SK-N-SH (cell line): ENCODE measurements at regions not wholly inside any gene's neighbourhood (a gene's known extent, or its start where the extent isn't known, plus 50 kb on each side); places are given as distances from the start of the nearest gene placed in this dataset.

Experiments used
- CTCF ChIA-PET: fragments of 300-600, 350-600 bp; formaldehyde crosslinking; extraction: SDS; loops from one replicate; lab custom pipeline; 2021; lab: Yijun Ruan, JAX
- POLR2A ChIA-PET: fragments of 350-600 bp; sonication (Branson Sonifier 250); formaldehyde crosslinking; extraction: SDS; loops from one replicate; lab custom pipeline; 2020; ENCODE audit warnings: antibody characterized with exemption, inconsistent platforms; lab: Yijun Ruan, JAX
- DNase-seq: peaks from one replicate; pipeline ENCODE4 v3.0.0; 2012
- H2AFZ ChIP-seq: fragments of 200-600 bp; sonication (generic); 2 replicates; pipeline ENCODE4 v1.8.1; 2016; ENCODE audit warnings: antibody characterized with exemption, mild to moderate bottlenecking, low read depth
- H3F3A ChIP-seq: fragments of 200-600 bp; sonication (generic); replicated peaks from 2 replicates; pipeline ENCODE3; 2016; ENCODE audit warnings: antibody characterized with exemption, mild to moderate bottlenecking; ENCODE audit not compliant: insufficient read depth
- H3K27ac ChIP-seq, 2 experiments: fragments of 200-500 bp in 1 of 2; fragments of 200-600 bp in 1 of 2; sonication (Bioruptor generic) in 1 of 2; sonication (generic), shearing (Covaris generic) in 1 of 2; 2 replicates each; pipeline versions ENCODE4 v1.5.1 to v1.6.1; 2014 to 2016; ENCODE audit warnings: low read depth in 2 of 2, inconsistent platforms in 1 of 2, low read length in 1 of 2, mild to moderate bottlenecking in 1 of 2, mixed read lengths in 1 of 2
- H3K27me3 ChIP-seq: fragments of 200-600 bp; sonication (generic), shearing (Covaris generic); 2 replicates; pipeline ENCODE4 v1.6.1; 2016; ENCODE audit warnings: mixed run types; ENCODE audit not compliant: insufficient read depth
- H3K36me3 ChIP-seq, 2 experiments: fragments of 200-500 bp in 1 of 2; fragments of 200-600 bp in 1 of 2; sonication (Bioruptor generic) in 1 of 2; sonication (generic) in 1 of 2; replicated peaks in 1 of 2; 2 replicates each; pipeline versions ENCODE3 to v1.5.1; 2014 to 2016; ENCODE audit warnings: low read length in 1 of 2, mild to moderate bottlenecking in 1 of 2; ENCODE audit not compliant: insufficient read depth in 2 of 2, control insufficient read depth in 1 of 2
- H3K4me1 ChIP-seq, 2 experiments: fragments of 200-500 bp in 1 of 2; fragments of 200-600 bp in 1 of 2; sonication (Bioruptor generic) in 1 of 2; sonication (generic), shearing (Covaris generic) in 1 of 2; 2 replicates each; pipeline versions ENCODE4 v1.5.1 to v1.6.1; 2014 to 2016; ENCODE audit warnings: low read depth in 1 of 2, low read length in 1 of 2, mixed run types in 1 of 2; ENCODE audit not compliant: insufficient read depth in 2 of 2, control insufficient read depth in 1 of 2
- H3K4me2 ChIP-seq: fragments of 200-600 bp; sonication (generic), shearing (Covaris generic); 2 replicates; pipeline ENCODE4 v1.6.1; 2017; ENCODE audit warnings: mixed run types
- H3K4me3 ChIP-seq, 2 experiments: fragments of 200-500 bp in 1 of 2; fragments of 200-600 bp in 1 of 2; sonication (Bioruptor generic) in 1 of 2; sonication (generic), shearing (Covaris generic) in 1 of 2; 2 replicates each; pipeline versions ENCODE4 v1.5.1 to v1.8.1; 2014 to 2016; ENCODE audit warnings: low read depth in 2 of 2, inconsistent platforms in 1 of 2, low read length in 1 of 2, mild to moderate bottlenecking in 1 of 2, mixed read lengths in 1 of 2, moderate library complexity in 1 of 2
- H3K79me2 ChIP-seq: fragments of 200-600 bp; sonication (generic); 2 replicates; pipeline ENCODE4 v1.8.1; 2017; ENCODE audit warnings: mild to moderate bottlenecking; ENCODE audit not compliant: insufficient read depth
- H3K9ac ChIP-seq: fragments of 200-600 bp; sonication (generic); 2 replicates; pipeline ENCODE4 v1.6.1; 2017; ENCODE audit warnings: mixed run types
- H3K9me2 ChIP-seq: fragments of 200-600 bp; sonication (generic); 2 replicates; pipeline ENCODE4 v1.6.1; 2017; ENCODE audit warnings: mixed run types
- H3K9me3 ChIP-seq: fragments of 200-600 bp; sonication (generic); 2 replicates; pipeline ENCODE4 v1.6.1; 2017; ENCODE audit warnings: mixed run types, mild to moderate bottlenecking, moderate library complexity
- H4K20me1 ChIP-seq: fragments of 200-600 bp; sonication (generic); 2 replicates; pipeline ENCODE4 v1.6.1; 2017; ENCODE audit warnings: mild to moderate bottlenecking, mixed run types; ENCODE audit not compliant: insufficient read depth
- CTCF ChIP-seq: fragments of 200-600 bp; sonication (generic); IDR thresholded peaks from 2 replicates; pipeline ENCODE4 v1.6.1; 2017; ENCODE audit warnings: antibody characterized with exemption, mild to moderate bottlenecking, moderate library complexity
- FOSL2 ChIP-seq: IDR thresholded peaks from 2 replicates; pipeline ENCODE4 v1.4.0; 2012; ENCODE audit warnings: low read depth, mild to moderate bottlenecking, moderate library complexity, borderline replicate concordance
- GABPA ChIP-seq: IDR thresholded peaks from 2 replicates; pipeline ENCODE4 v1.4.0; 2012; ENCODE audit warnings: low read depth, mild to moderate bottlenecking
- GATA2 ChIP-seq: sonication (generic); formaldehyde crosslinking; IDR thresholded peaks from 2 replicates; pipeline ENCODE4 v1.5.0; 2020; ENCODE audit warnings: mild to moderate bottlenecking, missing genetic modification reagents
- MEF2A ChIP-seq: IDR thresholded peaks from 2 replicates; pipeline ENCODE4 v1.4.0; 2012; ENCODE audit warnings: low read depth, borderline replicate concordance
- NFIC ChIP-seq: IDR thresholded peaks from 2 replicates; pipeline ENCODE4 v1.4.0; 2012; ENCODE audit warnings: borderline replicate concordance
- RAD21 ChIP-seq: IDR thresholded peaks from 2 replicates; pipeline ENCODE4 v1.6.1; 2012; ENCODE audit warnings: mild to moderate bottlenecking, low read length
- SMC3 ChIP-seq: IDR thresholded peaks from 2 replicates; pipeline ENCODE4 v1.6.1; 2012; ENCODE audit warnings: low read depth, low read length, improper control_type of control experiment
- TCF12 ChIP-seq: IDR thresholded peaks from 2 replicates; pipeline ENCODE4 v1.4.0; 2012
- TEAD4 ChIP-seq: IDR thresholded peaks from 2 replicates; pipeline ENCODE4 v1.4.0; 2012; ENCODE audit warnings: mild to moderate bottlenecking, borderline replicate concordance; ENCODE audit not compliant: insufficient read depth
- YY1 ChIP-seq: IDR thresholded peaks from 2 replicates; pipeline ENCODE4 v1.4.0; 2012; ENCODE audit warnings: low read depth, mild to moderate bottlenecking
- ZBTB33 ChIP-seq: IDR thresholded peaks from 2 replicates; pipeline ENCODE4 v1.4.0; 2012; ENCODE audit warnings: low read depth, borderline replicate concordance
- WGBS: methylation state at CpG from one replicate; pipeline ENCODE4 v1.1.6; 2017; ENCODE audit warnings: low lambda C conversion rate; 5-methylcytosine and 5-hydroxymethylcytosine counted together
- TF ChIP-seq, protein P1 (sequence below): IDR thresholded peaks from 2 replicates; pipeline ENCODE4 v1.4.0; 2012; ENCODE audit warnings: low read depth, borderline replicate concordance

DNA sequence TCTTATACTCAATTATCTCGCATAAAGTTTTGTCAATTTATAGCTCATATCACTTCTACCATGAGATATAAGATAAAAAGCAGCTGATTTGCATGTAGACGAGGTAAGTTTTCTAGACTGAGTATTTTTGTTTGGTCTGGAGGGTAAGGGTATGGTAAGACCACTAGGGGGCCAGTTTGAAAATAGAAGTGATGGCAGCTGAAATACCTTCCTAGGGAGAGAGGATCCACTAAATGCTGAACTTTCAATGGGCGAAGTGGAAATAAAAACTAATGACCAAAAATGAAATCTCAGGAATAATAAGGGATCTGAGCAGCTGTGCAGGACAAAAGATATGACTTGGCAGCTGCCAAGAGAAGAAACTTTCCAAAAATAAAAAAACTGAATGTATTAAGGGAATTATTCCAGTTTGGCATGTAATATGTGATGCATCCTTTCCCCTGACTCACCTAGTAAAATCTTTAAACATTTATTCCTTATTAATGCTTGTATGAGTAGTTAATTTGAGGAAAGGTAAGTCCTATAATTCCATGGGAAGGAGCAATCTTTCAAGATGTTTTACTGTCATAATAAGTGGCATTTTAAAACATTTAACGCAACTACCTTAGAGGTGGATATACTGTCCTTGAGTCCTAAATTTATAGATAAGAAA is 754.5 kb downstream of the C12orf50 start:
- DNase-seq = peak; percentile 17
- Histone ChIP-seq H3K9me3 (no peaks in the 10 kb centered on the region), H3K27me3 (no peaks in the 10 kb centered on the region), H3K4me1 (no peaks in the 10 kb centered on the region; a peak in 2 of 4 replicates), H3F3A (peaks cover 14% of the 10 kb centered on the region), H2AFZ (no peak overlapping the region), H3K27ac (no peak overlapping the region), H4K20me1 (no peaks in the 10 kb centered on the region), H3K9me2 (no peaks in the 10 kb centered on the region), H3K36me3 (no peaks in the 10 kb centered on the region), H3K4me3 (peak overlapping the region in 1 of 2 experiments; percentile 14; a peak in 1 of 4 replicates), H3K79me2 (no peaks in the 10 kb centered on the region), H3K4me2 (no peak overlapping the region), H3K9ac (no peak overlapping the region)
- ChIA-PET CTCF (interaction anchor here (0.7 to 2.8 kb wide), 21 partner anchors 8 to 678 kb away, joined by 3 to 15 read pairs (median 4); no protein-coding TSS in a partner anchor), POLR2A (no interaction called here)
- 79% methylated on average over 4 of the region's 4 CpGs for WGBS
- peak; percentile 57 for TF ChIP-seq SMC3
- TF ChIP-seq NFIC = peak; percentile 27; the same call in 1 of the 2 replicates
- TF ChIP-seq GATA2 (CRISPR knock-in tag) = no peak
- TF ChIP-seq, protein P1, sequence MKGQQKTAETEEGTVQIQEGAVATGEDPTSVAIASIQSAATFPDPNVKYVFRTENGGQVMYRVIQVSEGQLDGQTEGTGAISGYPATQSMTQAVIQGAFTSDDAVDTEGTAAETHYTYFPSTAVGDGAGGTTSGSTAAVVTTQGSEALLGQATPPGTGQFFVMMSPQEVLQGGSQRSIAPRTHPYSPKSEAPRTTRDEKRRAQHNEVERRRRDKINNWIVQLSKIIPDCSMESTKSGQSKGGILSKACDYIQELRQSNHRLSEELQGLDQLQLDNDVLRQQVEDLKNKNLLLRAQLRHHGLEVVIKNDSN = no peak
- TF ChIP-seq TCF12 = peak; percentile 36
- TF ChIP-seq FOSL2 = peak; percentile 37; the same call in 1 of the 2 replicates
- peak; percentile 24; the same call in 1 of the 2 replicates for TF ChIP-seq MEF2A
- TF ChIP-seq TEAD4 = peak; percentile 11; the same call in 1 of the 2 replicates
- peak; percentile 65 for TF ChIP-seq RAD21
- TF ChIP-seq GABPA = no peak
- no peak for TF ChIP-seq ZBTB33
- TF ChIP-seq CTCF = peak; percentile 72
- peak; percentile 35; the same call in 1 of the 2 replicates for TF ChIP-seq YY1
